Neural cell (in vitro differentiated cells): ENCODE measurements at regions not wholly inside any gene's neighbourhood (a gene's known extent, or its start where the extent isn't known, plus 50 kb on each side); places are given as distances from the start of the nearest gene placed in this dataset.

Experiments used
- H2AFZ ChIP-seq: fragments of 200-600, 300-800 bp; sonication (generic), shearing (Covaris generic); 2 replicates; pipeline ENCODE4 v1.6.0; 2014; ENCODE audit warnings: low read depth, mild to moderate bottlenecking, antibody characterized with exemption, low read length, moderate library complexity
- H3F3A ChIP-seq: fragments of 200-600 bp; shearing (Covaris generic); 2 replicates; pipeline ENCODE4 v1.6.1; 2016; ENCODE audit warnings: mild to moderate bottlenecking, moderate library complexity, mixed read lengths, antibody characterized with exemption, low read length; ENCODE audit not compliant: insufficient read depth, poor library complexity, severe bottlenecking
- H3K27ac ChIP-seq: fragments of 200-600, 300-800 bp; sonication (generic), shearing (Covaris generic); 2 replicates; pipeline ENCODE4 v1.5.1; 2014; ENCODE audit warnings: mild to moderate bottlenecking, low read length, moderate library complexity
- H3K27me3 ChIP-seq: fragments of 300-800, 200-600 bp; sonication (generic), shearing (Covaris generic); 2 replicates; pipeline ENCODE4 v1.6.0; 2014; ENCODE audit warnings: mild to moderate bottlenecking, low read depth, low read length, moderate library complexity; ENCODE audit not compliant: insufficient read depth
- H3K36me3 ChIP-seq: fragments of 300-800, 200-600 bp; sonication (generic), shearing (Covaris generic); 2 replicates; pipeline ENCODE4 v1.5.1; 2014; ENCODE audit warnings: mild to moderate bottlenecking, antibody characterized with exemption, low read length, moderate library complexity; ENCODE audit not compliant: insufficient read depth
- H3K4me2 ChIP-seq: fragments of 300-800, 200-600 bp; sonication (generic), shearing (Covaris generic); 2 replicates; pipeline ENCODE4 v1.6.0; 2014; ENCODE audit warnings: mild to moderate bottlenecking, low read length
- H3K4me3 ChIP-seq: fragments of 300-800, 200-600 bp; sonication (generic), shearing (Covaris generic); 2 replicates; pipeline ENCODE4 v1.5.1; 2014; ENCODE audit warnings: mild to moderate bottlenecking, low read length, moderate library complexity
- H3K79me2 ChIP-seq: fragments of 200-600 bp; shearing (Covaris generic); replicated peaks from 2 replicates; pipeline ENCODE4 v1.6.0; 2014; ENCODE audit warnings: mild to moderate bottlenecking, low read length, moderate library complexity; ENCODE audit not compliant: insufficient read depth
- H3K9ac ChIP-seq: fragments of 300-800, 200-600 bp; sonication (generic), shearing (Covaris generic); 2 replicates; pipeline ENCODE4 v1.6.1; 2016; ENCODE audit warnings: mild to moderate bottlenecking, low read length, mixed read lengths
- H3K9me2 ChIP-seq: fragments of 200-600 bp; shearing (Covaris generic); 2 replicates; pipeline ENCODE4 v1.6.1; 2016; ENCODE audit warnings: mild to moderate bottlenecking, low read length, mixed read lengths; ENCODE audit not compliant: insufficient read depth
- H3K9me3 ChIP-seq: fragments of 200-600, 300-800 bp; sonication (generic), shearing (Covaris generic); 2 replicates; pipeline ENCODE4 v1.6.1; 2016; ENCODE audit warnings: mild to moderate bottlenecking, mixed run types, low read length, moderate library complexity, mixed read lengths
- H4K20me1 ChIP-seq: fragments of 200-600 bp; shearing (Covaris generic); 2 replicates; pipeline ENCODE4 v1.6.1; 2016; ENCODE audit warnings: mild to moderate bottlenecking, mixed run types; ENCODE audit not compliant: insufficient read depth
- EP300 ChIP-seq: fragments of 450-650 bp; conservative IDR thresholded peaks from 2 replicates; pipeline ENCODE4 v1.6.1; 2014; ENCODE audit warnings: antibody characterized with exemption, mild to moderate bottlenecking, moderate library complexity; ENCODE audit not compliant: poor library complexity, severe bottlenecking
- EZH2 ChIP-seq: fragments of 200-600, 300-800 bp; shearing (Covaris generic), sonication (generic); IDR thresholded peaks from 2 replicates; pipeline ENCODE4 v1.6.1; 2014; ENCODE audit warnings: antibody characterized with exemption, low read length, borderline replicate concordance, mild to moderate bottlenecking; ENCODE audit not compliant: insufficient read depth, poor library complexity, severe bottlenecking
- MXI1 ChIP-seq: fragments of 450-650 bp; conservative IDR thresholded peaks from 2 replicates; pipeline ENCODE4 v1.6.1; 2014; ENCODE audit warnings: antibody characterized with exemption, mild to moderate bottlenecking; ENCODE audit not compliant: poor library complexity, severe bottlenecking
- POLR2AphosphoS5 ChIP-seq: IDR thresholded peaks from 2 replicates; pipeline ENCODE4 v1.6.1; 2012
- RAD21 ChIP-seq: fragments of 450-650 bp; conservative IDR thresholded peaks from 2 replicates; pipeline ENCODE4 v1.6.1; 2014; ENCODE audit warnings: antibody characterized with exemption, mild to moderate bottlenecking, moderate library complexity
- SMC3 ChIP-seq: fragments of 450-650 bp; conservative IDR thresholded peaks from 2 replicates; pipeline ENCODE4 v1.6.1; 2014; ENCODE audit warnings: antibody characterized with exemption, mild to moderate bottlenecking, moderate library complexity; ENCODE audit not compliant: poor library complexity
- TAF1 ChIP-seq: IDR thresholded peaks from 2 replicates; pipeline ENCODE4 v1.6.1; 2012; ENCODE audit warnings: low read depth
- TF ChIP-seq, protein P1 (sequence below): fragments of 450-650 bp; IDR thresholded peaks from 2 replicates; pipeline ENCODE4 v1.5.1; 2014; ENCODE audit warnings: antibody characterized with exemption, mild to moderate bottlenecking, moderate library complexity; ENCODE audit not compliant: poor library complexity, severe bottlenecking
- TF ChIP-seq, protein P2 (sequence below): IDR thresholded peaks from 2 replicates; pipeline ENCODE4 v1.6.1; 2012; ENCODE audit warnings: borderline replicate concordance

DNA sequence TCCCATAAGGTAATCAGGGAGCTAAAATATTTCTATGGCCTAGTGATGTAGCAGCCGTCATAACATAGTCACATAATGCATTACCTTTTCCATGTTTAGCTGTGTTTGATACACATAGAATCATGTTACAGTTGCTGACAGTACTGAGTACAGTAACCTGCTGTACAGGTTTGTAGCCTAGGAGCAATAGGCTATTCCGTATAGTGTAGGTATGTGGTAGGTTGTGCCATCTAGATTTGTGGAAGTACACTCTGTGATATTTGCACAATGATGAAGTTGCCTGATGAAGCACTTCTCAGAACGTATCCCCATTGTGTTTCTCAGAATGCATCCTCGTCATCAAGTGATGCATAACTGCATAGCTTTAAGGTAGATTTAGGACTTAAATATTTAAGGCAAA lies 495.6 kb upstream of the ZFP42 start:
- H3K9ac ChIP-seq: no peak overlapping the region
- H3K79me2 ChIP-seq: no peaks in the 10 kb centered on the region
- no peaks in the 10 kb centered on the region for H3K9me3 ChIP-seq
- no peak overlapping the region for H3K27ac ChIP-seq
- no peak overlapping the region for H2AFZ ChIP-seq
- no peak overlapping the region for H3K4me3 ChIP-seq
- no peaks in the 10 kb centered on the region for H4K20me1 ChIP-seq
- H3K36me3 ChIP-seq: no peaks in the 10 kb centered on the region
- no peak overlapping the region for H3K4me2 ChIP-seq
- H3K9me2 ChIP-seq: no peaks in the 10 kb centered on the region
- TF ChIP-seq, protein P1, sequence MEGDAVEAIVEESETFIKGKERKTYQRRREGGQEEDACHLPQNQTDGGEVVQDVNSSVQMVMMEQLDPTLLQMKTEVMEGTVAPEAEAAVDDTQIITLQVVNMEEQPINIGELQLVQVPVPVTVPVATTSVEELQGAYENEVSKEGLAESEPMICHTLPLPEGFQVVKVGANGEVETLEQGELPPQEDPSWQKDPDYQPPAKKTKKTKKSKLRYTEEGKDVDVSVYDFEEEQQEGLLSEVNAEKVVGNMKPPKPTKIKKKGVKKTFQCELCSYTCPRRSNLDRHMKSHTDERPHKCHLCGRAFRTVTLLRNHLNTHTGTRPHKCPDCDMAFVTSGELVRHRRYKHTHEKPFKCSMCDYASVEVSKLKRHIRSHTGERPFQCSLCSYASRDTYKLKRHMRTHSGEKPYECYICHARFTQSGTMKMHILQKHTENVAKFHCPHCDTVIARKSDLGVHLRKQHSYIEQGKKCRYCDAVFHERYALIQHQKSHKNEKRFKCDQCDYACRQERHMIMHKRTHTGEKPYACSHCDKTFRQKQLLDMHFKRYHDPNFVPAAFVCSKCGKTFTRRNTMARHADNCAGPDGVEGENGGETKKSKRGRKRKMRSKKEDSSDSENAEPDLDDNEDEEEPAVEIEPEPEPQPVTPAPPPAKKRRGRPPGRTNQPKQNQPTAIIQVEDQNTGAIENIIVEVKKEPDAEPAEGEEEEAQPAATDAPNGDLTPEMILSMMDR: no peak
- TF ChIP-seq, protein P2, sequence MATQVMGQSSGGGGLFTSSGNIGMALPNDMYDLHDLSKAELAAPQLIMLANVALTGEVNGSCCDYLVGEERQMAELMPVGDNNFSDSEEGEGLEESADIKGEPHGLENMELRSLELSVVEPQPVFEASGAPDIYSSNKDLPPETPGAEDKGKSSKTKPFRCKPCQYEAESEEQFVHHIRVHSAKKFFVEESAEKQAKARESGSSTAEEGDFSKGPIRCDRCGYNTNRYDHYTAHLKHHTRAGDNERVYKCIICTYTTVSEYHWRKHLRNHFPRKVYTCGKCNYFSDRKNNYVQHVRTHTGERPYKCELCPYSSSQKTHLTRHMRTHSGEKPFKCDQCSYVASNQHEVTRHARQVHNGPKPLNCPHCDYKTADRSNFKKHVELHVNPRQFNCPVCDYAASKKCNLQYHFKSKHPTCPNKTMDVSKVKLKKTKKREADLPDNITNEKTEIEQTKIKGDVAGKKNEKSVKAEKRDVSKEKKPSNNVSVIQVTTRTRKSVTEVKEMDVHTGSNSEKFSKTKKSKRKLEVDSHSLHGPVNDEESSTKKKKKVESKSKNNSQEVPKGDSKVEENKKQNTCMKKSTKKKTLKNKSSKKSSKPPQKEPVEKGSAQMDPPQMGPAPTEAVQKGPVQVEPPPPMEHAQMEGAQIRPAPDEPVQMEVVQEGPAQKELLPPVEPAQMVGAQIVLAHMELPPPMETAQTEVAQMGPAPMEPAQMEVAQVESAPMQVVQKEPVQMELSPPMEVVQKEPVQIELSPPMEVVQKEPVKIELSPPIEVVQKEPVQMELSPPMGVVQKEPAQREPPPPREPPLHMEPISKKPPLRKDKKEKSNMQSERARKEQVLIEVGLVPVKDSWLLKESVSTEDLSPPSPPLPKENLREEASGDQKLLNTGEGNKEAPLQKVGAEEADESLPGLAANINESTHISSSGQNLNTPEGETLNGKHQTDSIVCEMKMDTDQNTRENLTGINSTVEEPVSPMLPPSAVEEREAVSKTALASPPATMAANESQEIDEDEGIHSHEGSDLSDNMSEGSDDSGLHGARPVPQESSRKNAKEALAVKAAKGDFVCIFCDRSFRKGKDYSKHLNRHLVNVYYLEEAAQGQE: no peak
- TF ChIP-seq TAF1 (no peak), SMC3 (no peak), EP300 (no peak), EZH2 (no peak), MXI1 (no peak), RAD21 (no peak), POLR2AphosphoS5 (no peak)
- no peaks in the 10 kb centered on the region for H3K27me3 ChIP-seq
- no peaks in the 10 kb centered on the region for H3F3A ChIP-seq

DNA sequence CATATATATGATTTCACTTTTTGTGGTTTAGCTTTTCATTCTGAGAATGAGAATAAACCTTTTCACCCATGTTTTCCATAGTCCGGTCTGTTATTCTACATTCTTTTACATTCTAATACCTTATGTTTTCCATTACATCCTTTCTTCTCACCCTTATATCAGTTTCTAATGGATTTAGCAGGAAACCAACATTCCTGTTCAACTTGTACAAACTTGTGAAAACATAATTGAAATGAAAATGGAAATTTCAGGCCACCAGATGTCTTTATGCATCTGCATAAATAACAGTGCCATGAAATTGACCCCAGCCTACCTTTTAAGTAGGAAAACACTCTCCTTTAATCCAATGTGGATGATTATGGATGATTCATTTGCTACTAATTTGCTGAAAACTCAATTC lies 494.8 kb upstream of the ZFP42 start:
- Histone ChIP-seq H3K36me3 (no peaks in the 10 kb centered on the region), H2AFZ (no peak overlapping the region), H3K4me2 (no peak overlapping the region), H4K20me1 (no peaks in the 10 kb centered on the region), H3K27me3 (no peaks in the 10 kb centered on the region), H3K9ac (no peak overlapping the region), H3K9me2 (no peaks in the 10 kb centered on the region), H3K27ac (no peak overlapping the region), H3K79me2 (no peaks in the 10 kb centered on the region), H3K9me3 (no peaks in the 10 kb centered on the region), H3F3A (no peaks in the 10 kb centered on the region), H3K4me3 (no peak overlapping the region)
- TF ChIP-seq SMC3 (no peak), EZH2 (no peak), EP300 (no peak), MXI1 (no peak), RAD21 (no peak), TAF1 (no peak), POLR2AphosphoS5 (no peak)
- TF ChIP-seq, protein P1: no peak
- TF ChIP-seq, protein P2: no peak
